22Rv1 (cell line): ENCODE measurements at regions not wholly inside any gene's neighbourhood (a gene's known extent, or its start where the extent isn't known, plus 50 kb on each side); places are given as distances from the start of the nearest gene placed in this dataset.
"Not testable (repeated sequence)": the region's sequence is repeated elsewhere in the genome, so short reads cannot be mapped to it uniquely, and the experiment has no call there.

Source experiments
- H3K27ac ChIP-seq: fragments of 450-650 bp; 2 replicates; pipeline ENCODE4 v1.5.1; 2017
- CTCF ChIP-seq: fragments of 450-650 bp; IDR thresholded peaks from 2 replicates; pipeline ENCODE4 v1.5.1; 2017; ENCODE audit warnings: mild to moderate bottlenecking
- ZFX ChIP-seq: fragments of 450-650 bp; IDR thresholded peaks from 2 replicates; pipeline ENCODE4 v1.6.1; 2017; ENCODE audit warnings: antibody characterized with exemption, borderline replicate concordance

- TF ChIP-seq CTCF (no peak), ZFX (no peak)
These were observed 164.5 kb upstream of the AGR3 start for GRCh38 chr7:17046259-17046658.

GRCh38 chr7:17046666-17047065, 164.9 kb upstream of the AGR3 start:
- no peak for TF ChIP-seq ZFX
- TF ChIP-seq CTCF = no peak
- no peak overlapping the region for H3K27ac ChIP-seq

More at GRCh38 chr7:17046259-17046658, 164.5 kb upstream of the AGR3 start:
- H3K27ac ChIP-seq = no peak overlapping the region

- not testable (repeated sequence) for H3K27ac ChIP-seq
These were observed 171.4 kb upstream of the AGR3 start for GRCh38 chr7:17053164-17053563.

GRCh38 chr7:17054206-17054605, 172.4 kb upstream of the AGR3 start:
- H3K27ac ChIP-seq = no peak overlapping the region
- no peak for TF ChIP-seq CTCF
- no peak for TF ChIP-seq ZFX

GRCh38 chr7:17054836-17055235, 173.1 kb upstream of the AGR3 start:
- no peak overlapping the region for H3K27ac ChIP-seq
- TF ChIP-seq CTCF (no peak), ZFX (no peak)

GRCh38 chr7:17055596-17055995, 173.8 kb upstream of the AGR3 start:
- H3K27ac ChIP-seq = no peak overlapping the region
- TF ChIP-seq ZFX = no peak
- TF ChIP-seq CTCF = no peak

- TF ChIP-seq CTCF (no peak), ZFX (no peak)
- no peak overlapping the region for H3K27ac ChIP-seq
These were observed 174.8 kb upstream of the AGR3 start for GRCh38 chr7:17056491-17057142.

- no peak overlapping the region for H3K27ac ChIP-seq
- TF ChIP-seq ZFX (no peak), CTCF (no peak)
These were observed 175.3 kb upstream of the AGR3 start for GRCh38 chr7:17057143-17057509.
